HT1080 (cell line): ENCODE measurements at regions not wholly inside any gene's neighbourhood (a gene's known extent, or its start where the extent isn't known, plus 50 kb on each side); places are given as distances from the start of the nearest gene placed in this dataset.
"Not testable (repeated sequence)": the region's sequence is repeated elsewhere in the genome, so short reads cannot be mapped to it uniquely, and the experiment has no call there.

ENCODE experiments used
- DNase-seq: peaks from one replicate; pipeline ENCODE4 v3.0.0-alpha.2; 2015; ENCODE audit warnings: low read depth

DNA sequence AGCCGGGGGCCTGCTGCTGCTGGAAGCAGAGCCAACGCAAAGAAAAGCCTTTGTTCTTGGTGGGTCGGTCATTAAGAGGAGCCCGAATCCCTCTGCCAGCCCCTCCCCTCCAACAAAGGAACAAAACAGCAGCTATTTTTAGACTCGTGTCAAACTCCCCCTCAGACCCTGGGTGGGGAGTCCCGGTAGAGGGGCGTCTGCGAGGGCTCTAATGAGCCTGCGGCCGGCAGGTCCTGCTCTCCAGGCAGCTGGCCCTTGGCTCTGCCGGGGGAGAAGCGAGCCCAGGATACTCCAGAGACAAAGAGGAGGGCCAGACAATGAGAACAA, 114.0 kb downstream of the LHX2 start:
- no peak for DNase-seq

DNA sequence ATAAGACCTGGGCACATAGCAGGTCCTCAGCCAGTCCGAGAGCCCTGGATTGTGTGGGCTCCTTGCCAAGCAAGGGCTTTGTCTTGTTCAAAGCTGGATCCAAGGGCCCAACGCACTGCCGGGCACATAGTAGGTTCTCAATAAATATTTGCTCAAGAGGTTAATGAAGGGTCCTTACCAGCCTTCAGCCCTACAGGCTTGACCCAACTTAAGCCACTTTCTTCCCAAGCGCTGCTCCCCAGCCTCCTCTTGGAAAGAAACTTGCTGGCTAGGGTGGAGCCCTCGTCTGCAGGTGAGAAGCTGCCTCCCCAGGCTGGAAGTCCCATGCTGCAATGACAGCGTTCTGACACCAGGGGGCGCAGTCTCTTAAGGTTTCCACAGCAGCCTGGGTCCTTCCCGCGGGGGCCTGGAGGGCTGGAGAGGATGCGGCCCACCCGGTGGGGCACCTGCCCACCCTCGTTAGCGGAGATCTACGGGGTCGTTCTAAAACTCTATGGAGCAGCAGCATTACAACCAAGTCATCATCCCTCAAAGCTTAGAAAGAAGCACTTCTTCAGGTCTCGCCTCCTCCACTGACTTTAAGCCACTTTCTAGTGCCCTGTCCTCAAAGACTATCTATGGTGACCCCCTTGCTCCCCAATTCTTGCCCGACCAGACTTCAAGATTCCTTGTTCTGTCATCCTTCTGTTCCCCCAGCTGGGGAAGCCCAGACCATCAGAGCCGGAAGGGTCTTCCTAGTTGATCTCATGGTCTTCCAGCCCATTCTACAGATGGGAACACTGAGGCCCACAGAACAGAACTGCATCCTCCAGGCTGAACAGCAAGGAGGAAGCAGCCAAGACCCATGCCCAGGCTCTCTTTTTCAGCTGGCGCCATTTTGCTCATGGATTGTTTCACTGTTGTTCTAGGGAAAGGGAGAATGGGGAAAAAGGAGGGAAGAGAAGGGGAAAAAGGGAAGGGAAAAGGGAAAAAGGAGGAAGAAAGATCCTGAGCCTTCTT, 115.4 kb downstream of the LHX2 start:
- peak; percentile 60 for DNase-seq

DNA sequence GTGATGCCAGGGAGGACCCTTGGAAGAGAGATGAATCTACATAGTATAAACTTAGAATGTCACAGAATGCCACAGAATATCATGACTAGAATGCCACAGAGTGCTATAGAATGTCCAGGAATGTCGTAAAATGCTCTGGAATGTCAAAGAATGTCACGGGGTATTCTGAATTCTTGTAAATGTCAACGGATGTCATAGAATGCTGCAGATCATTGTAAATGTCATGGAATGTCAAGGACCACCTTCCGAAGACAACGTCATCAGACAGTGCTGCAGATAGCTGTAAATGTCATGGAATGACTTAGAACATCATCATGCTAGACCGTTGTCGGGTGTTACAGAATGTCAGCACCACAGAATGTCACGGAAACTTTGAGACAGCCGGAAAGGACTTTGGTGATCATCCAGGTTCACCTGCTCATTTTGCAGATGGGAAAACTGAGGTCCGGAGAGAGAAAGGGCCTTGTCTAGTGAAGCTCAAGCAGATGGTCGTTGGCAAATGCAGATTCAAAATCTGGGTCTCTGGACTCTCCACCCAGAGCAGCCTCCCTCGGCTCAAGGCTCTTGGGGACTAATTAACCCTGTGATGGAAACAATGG, 117.1 kb downstream of the LHX2 start:
- DNase-seq = no peak

DNA sequence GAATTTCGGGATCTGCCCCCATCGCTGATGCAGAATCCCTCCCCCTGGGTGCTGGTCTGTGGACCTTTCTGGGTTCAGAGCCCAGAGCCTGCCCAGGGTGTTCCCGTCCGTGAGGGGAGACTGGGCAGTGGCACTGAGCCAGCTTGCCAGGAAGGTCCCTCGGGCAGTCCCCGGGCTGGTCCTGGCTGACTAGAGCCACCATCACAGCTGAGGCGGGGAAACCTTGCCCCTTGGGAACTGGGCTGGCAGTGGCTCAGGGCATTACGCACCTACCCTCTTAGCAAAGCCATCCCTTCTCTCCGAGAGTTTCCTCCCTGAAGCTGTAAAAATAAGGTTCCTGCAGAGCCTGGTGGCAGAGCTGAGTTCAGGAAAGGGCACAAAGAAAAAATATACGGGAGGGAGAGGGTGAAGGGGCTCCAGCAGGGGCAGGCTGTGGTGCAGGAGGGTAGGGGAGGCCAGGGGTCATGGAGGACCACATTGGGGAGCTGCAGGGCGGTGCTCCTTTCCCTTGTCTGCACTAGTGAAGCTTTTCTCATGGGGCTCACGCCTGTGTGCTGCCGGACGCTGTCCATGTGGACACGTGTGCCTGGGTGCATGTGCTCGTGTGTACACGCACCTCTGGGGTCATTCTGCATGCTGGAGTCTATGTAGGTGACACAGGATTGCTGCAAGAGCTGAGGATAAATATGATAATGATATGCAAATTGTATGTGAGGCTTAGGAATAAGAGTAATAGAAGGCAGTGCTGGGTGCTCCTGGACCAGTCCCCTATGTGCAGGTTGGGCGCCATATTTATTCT, 118.9 kb downstream of the LHX2 start:
- DNase-seq = no peak

DNA sequence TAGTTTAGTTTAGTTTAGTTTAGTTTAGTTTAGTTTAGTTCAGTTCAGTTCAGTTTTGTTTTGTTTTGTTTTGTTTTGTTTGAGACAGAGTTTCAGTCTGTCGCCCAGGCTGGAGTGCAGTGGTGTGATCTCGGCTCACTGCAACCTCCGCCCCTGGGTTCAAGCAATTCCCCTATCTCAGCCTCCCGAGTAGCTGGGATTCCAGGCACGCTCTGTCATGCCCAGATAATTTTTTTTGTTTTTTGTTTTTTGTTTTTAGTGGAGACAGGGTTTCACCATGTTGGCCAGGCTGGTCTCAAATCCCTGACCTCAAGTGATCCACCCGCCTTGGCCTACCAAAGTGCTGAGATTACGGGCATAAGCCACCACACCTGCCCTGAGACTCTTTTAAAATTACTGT, 120.0 kb downstream of the LHX2 start:
- DNase-seq = not testable (repeated sequence)

DNA sequence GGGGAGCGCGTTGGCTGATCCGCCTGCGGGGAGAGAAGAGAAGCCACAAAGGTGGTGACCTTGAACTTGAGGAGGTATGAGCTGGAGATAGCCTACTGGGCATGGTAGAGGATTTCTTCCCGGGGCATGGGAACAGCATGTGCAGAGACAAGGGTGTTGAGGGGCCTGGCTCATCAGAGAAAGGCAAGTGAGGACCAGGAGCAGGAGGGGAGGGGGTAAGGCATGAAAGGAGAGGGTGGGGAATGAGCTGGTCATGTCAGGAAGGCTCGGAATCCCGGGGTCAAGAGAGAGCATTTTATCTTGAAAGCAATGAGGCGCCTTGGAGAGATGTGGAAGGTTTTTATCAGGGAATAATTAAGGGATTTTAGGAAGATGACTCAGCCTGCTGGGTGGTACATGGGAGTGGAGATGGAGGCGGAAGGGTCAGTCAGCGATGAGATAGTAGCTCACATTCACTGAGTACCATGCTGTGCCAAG, 121.1 kb downstream of the LHX2 start:
- DNase-seq = peak; percentile 36

DNA sequence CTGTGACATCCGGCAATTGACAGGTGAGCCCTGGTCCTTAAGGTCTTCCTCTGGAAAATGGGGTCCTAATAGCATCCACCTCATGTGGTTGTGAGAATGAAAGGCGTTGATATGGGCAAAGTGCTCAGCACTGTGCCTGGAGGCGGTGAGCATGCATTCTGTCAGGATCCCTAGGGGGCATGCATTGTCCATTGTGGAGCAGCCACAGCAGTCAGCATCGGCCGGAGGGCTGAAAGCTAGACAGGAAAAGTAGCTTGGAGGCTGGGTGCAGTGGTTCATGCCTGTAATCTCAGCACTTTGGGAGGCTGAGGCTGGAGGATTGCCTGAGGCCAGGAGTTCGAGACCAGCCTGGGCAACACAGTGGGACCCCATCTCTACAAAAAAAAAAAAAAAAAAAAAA, 122.2 kb downstream of the LHX2 start:
- no peak for DNase-seq

DNA sequence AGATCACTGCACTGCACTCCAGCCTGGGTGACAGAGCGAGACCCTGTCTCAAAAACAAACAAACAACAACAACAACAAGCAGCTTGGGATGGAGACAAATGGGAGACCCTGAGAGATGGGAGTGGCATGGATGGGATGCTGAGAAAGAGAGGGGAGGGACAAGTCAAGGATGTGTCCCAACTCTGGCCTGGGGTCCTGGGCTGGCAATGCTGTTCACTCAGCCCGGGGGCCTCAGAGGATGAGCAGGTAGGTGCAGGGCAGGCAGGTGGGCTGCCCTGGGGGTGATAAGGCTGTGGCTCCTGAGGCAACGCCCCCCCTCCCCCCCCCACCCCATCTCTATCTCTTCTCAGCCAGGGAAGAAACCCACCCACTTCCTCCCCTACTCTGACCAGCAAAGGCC, 123.0 kb downstream of the LHX2 start:
- no peak for DNase-seq

DNA sequence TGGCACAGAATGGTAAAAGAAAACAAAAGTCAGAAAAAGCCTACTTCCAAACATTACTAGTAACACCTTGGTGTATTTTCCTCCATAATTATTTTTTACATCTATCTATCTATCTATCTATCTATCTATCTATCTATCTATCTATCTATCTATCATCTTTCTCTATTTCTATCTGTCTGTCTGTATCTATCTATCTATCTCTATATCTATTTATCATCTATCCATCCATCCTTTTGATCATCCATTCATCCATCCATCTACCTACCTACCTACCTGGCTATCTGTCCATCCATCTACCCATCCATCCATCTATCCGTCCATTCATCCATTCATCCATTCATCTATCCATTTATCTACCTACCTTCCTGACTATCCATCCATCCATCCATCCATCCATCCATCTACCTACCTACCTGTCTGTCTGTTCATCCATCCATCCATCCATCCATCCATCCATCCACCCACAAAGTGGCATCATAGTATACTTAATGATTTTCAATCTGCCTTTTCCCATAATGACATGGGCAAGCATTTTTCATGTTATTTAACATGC, 121.9 kb upstream of the NEK6 start:
- no peak for DNase-seq

DNA sequence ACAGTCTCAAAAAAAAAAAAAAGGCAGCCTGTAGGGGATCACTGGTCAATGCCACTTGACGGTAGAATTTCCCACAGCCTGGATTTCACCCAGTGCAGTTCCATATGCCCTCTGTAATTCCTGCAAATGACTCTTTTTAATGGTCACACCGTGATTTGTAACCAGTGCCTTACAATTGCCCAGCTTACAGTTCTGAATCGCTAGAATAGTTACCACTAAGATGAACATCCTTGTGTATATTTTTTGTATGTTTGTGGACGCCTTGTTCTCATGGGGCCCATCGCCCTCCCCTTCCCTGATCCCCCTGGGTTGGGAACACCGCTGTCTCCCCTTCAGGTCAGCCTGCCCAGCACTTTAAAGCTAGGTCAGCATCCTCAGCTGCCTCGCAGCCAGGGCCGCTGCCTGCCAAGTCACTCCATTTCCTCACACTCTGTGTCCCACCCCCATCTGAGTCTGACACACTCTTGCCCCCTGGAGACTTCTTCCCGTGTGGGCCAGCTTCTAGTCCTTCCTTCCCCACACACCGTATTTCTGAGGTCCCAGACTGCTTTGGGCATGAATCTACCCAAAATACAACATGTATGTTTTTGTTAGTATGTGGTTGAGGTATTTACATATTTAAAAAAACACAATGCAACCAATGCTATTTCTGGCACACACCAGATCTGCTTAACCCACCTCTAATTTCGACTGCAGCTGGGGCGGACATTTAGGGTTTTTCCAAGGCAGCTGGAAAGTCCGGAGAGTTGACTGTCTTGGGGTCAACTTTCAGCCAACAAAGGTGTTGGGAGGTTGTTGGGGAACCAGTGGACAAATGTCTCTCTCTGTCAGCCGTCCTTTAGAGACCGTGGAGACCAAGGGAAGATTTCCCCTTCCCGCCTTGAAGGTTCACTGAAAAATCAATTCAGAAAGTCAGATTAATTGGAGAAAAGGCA, 120.5 kb upstream of the NEK6 start:
- no peak for DNase-seq

DNA sequence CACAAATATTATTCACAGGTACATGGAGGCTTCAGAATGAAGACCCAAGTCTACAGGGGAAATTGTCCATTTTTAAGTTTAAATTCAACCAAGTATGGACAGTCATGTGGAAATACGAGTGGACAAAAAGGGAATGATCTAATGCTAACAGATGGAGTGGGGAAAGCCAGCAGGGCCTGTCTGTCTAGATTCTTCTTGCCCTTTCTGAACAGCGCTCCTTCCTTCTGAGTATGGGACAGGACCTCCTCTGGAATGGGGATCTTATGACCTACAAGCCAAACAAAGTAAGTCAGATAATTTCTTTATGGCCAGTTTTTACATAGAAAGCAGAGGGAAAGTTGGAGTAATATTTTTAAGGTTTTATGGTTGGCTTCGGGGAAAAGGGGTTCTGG, 119.8 kb upstream of the NEK6 start:
- no peak for DNase-seq

DNA sequence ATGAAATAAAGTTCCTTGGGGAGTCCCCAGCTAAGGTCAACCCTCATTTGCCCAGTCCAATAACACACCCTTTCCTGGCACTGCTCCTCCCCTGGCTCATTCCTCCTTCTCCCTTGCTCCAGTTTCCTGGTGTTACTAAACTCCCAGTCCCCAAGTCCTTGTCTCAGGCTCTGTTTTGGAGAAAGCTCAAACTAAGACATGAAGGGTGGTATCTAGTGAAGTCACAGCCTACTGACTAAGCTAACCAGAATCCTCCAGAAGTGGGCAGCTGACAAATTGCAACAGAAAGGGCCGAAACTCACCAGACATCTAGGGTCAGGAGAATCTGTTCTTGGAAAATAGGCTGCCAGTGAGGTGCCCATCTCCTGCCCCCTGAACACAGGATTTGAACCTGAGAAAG, 118.7 kb upstream of the NEK6 start:
- no peak for DNase-seq

DNA sequence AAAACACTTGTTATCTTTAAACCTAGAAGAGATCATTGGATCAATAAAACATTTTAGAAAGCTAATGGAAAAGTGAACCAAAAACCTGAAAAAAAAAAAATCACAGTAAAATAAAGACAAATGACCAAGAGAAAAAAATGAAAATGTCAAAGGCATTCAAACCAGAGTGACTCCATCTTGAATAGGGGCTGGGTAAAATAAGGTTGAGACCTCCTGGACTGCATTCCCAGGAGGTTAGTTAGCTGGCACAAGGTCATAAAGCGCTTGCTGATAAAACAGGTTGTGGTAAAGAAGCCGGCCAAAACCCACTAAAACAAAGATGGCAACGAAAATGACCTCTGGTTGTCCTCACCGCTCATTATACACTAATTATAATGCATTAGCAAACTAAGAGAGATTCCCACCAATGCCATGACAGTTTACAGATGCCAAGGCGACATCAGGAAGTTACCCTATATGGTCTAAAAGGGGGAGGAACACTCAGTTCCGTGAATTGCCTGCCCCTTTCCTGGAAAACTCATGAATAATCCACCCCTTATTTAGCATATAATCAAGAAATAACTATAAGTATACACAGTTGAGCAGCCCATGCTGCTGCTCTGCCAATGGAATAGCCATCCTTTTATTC, 116.7 kb upstream of the NEK6 start:
- DNase-seq = no peak

DNA sequence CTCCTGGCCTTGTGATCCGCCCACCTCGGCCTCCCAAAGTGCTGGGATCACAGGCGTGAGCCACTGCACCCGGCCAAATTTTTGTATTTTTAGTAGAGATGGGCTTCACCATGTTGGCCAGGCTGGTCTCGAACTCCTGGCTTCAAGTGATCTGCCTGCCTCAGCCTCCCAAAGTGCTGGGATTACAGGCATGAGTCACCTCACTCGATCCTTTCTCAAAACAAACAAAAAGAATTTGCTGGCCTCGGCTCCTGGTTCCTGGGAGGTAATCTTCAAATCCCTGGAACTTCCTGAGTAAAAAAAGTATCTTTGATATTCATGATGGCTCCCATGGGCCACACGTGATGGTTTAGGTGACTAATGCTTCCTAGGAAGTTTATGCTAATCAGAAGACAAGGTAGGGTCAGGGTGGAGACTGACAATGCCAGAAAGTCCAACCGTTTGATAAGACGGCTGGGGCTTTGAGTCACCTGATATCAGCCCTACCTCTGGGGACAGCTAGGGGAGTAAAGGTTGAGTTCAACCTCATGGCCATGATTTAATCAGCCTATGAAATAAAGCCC, 113.1 kb upstream of the NEK6 start:
- peak; percentile 80 for DNase-seq

DNA sequence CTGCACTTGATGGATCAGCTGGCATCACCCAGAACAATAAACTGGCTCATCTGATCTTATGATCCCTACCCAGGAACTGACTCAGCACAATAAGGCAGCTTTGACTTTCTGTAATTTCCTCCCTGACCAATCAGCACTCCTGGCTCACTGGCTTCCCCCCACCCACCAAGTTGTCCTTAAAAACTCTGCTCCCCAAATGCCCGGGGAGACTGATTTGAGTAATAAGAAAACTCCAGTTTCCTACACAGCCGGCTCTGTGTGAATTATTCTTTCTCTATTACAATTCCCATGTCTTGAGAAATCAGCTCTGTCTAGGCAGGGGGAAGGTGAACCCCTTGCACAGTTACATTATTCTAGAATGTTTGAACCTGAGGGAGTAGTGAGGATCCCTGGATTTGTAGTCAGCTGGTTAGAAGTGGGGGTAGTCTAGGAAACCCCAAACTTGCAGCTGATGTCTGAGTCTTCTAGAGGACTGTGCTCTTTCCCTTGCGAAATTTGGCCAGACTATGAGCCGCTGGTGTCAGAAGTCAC, 111.7 kb upstream of the NEK6 start:
- peak; percentile 64 for DNase-seq

DNA sequence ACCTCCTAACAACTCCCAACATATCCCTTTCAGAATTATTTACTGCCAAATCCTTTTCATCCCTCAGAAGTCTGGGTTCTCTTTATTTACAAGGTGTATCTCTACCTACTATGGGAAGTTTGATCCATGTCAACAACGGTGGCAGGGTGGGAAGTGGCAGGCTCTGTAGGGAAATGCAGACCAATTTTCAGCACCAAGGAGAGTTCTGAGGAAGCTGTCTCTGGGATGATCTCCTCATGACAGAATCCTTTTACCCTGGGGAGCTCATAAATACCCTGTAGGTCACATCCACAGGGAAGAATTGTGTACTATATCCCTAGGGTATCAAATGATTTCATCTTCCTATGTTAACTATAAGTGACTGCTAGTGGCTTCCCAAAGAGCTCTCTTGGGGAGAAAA, 107.8 kb upstream of the NEK6 start:
- DNase-seq = no peak

DNA sequence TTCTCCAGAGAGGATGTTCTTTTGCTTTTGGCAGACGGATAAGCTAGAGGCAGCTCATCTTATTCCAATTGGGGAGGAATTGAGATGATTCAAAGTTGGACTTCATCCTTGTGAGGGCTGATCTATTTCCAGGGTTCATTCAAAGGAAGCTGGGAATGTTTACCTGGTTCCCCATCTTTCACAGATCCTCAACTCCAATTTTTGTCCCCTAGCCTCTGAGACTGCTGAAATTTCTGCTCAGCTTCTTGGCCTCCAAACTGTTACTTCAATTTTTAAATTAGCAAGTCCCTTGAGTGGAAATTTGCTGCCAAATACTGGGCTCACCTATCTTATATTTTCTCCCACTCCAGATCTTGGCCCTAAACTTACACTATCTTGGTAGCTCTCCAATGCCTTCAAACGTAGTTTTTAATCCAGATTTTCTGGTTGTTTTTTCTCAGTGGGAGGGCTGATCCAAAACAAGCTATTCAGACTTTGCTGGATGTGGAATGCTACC, 93.9 kb upstream of the NEK6 start:
- no peak for DNase-seq

DNA sequence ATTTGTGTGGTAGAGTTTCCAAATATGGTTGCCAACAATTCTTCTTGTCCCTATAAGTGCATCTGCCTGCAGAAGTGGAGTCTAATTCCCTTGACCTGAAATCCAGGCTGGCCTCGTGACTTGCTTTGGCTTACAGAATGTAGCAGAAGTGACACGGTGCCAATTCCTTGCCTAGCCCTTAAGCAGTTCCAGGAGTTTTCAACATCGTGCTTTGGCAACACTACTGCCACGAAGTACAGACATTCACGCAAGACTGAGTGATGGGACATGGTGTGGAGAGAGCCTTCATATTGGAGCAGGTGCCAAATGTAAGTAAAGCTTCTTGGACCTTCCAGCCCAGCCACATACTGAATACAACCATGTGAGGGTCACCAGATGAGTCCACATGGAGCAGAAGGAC, 92.9 kb upstream of the NEK6 start:
- DNase-seq = no peak

DNA sequence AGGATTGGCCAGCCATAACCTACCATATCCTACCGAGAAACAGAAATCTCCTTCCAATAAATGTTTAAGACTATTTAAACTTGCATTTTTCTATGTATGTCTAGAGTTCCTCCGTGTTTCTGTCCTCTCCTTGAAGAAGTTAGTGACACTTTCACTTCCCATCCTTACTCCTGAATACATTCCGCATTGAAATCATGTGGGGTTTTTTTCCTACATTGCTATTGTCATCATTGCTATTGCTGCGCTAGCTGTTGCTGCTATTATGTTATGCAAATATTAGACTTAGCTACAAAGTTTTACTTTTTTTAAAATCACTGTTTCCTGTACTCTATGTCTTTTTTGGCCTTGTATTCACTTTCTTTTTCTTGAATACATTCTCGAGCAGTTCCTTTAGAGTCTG, 83.3 kb upstream of the NEK6 start:
- DNase-seq = no peak
